GM23338 (cell line): ENCODE measurements at regions not wholly inside any gene's neighbourhood (a gene's known extent, or its start where the extent isn't known, plus 50 kb on each side); places are given as distances from the start of the nearest gene placed in this dataset.

Source experiments
- ATAC-seq: fragments of 200-7000 bp; cut with Tn5 transposase; 3 replicates; pipeline ENCODE4 v1.9.1; 2020
- DNase-seq: peaks from one replicate; pipeline ENCODE4 v3.0.0-alpha.2; 2015; ENCODE audit warnings: low spot score
- H2AFZ ChIP-seq: fragments of 200-600 bp; sonication (generic); 2 replicates; pipeline ENCODE4 v1.8.0; 2016; ENCODE audit warnings: antibody characterized with exemption, mild to moderate bottlenecking, moderate library complexity
- H3F3A ChIP-seq: fragments of 200-600 bp; sonication (generic); replicated peaks from 2 replicates; pipeline ENCODE4 v1.8.0; 2017; ENCODE audit warnings: antibody characterized with exemption, mixed run types, low read depth
- H3K27ac ChIP-seq: fragments of 200-600 bp; sonication (generic); 2 replicates; pipeline ENCODE4 v1.6.1; 2016; ENCODE audit warnings: low read depth
- H3K27me3 ChIP-seq: fragments of 200-600 bp; sonication (generic); 2 replicates; pipeline ENCODE4 v1.8.0; 2016; ENCODE audit warnings: mild to moderate bottlenecking, mixed run types, moderate library complexity; ENCODE audit not compliant: insufficient read depth
- H3K36me3 ChIP-seq: fragments of 200-600 bp; sonication (generic); 2 replicates; pipeline ENCODE4 v1.8.0; 2016; ENCODE audit warnings: mild to moderate bottlenecking; ENCODE audit not compliant: insufficient read depth
- H3K4me1 ChIP-seq: fragments of 200-600 bp; sonication (generic); 2 replicates; pipeline ENCODE4 v1.8.0; 2016; ENCODE audit warnings: mild to moderate bottlenecking, moderate library complexity; ENCODE audit not compliant: insufficient read depth
- H3K4me2 ChIP-seq: fragments of 200-600 bp; sonication (generic); 2 replicates; pipeline ENCODE4 v1.7.1; 2017; ENCODE audit warnings: mixed run types
- H3K4me3 ChIP-seq: fragments of 200-600 bp; sonication (generic); 2 replicates; pipeline ENCODE4 v1.6.1; 2016; ENCODE audit warnings: mixed run types
- H3K79me2 ChIP-seq: fragments of 200-600 bp; sonication (generic); replicated peaks from 2 replicates; pipeline ENCODE4 v1.8.0; 2017; ENCODE audit warnings: mild to moderate bottlenecking; ENCODE audit not compliant: insufficient read depth
- H3K9me2 ChIP-seq: fragments of 200-600 bp; sonication (generic); 2 replicates; pipeline ENCODE4 v1.8.0; 2017; ENCODE audit not compliant: insufficient read depth
- H4K20me1 ChIP-seq: fragments of 200-600 bp; sonication (generic); replicated peaks from 2 replicates; pipeline ENCODE4 v1.8.0; 2017; ENCODE audit warnings: mild to moderate bottlenecking; ENCODE audit not compliant: insufficient read depth
- H3K27ac Mint-ChIP-seq: 2 replicates; pipeline ENCODE4 v1.8.0; 2020; ENCODE audit warnings: inconsistent platforms, mild to moderate bottlenecking, moderate library complexity, mixed read lengths
- H3K27me3 Mint-ChIP-seq: 3 replicates; pipeline ENCODE4 v1.8.0; 2022; ENCODE audit warnings: low read depth, mild to moderate bottlenecking, moderate library complexity, mixed read lengths, inconsistent platforms; ENCODE audit not compliant: insufficient read depth, poor library complexity
- H3K36me3 Mint-ChIP-seq: 3 replicates; pipeline ENCODE4 v1.8.0; 2021; ENCODE audit warnings: low read depth, mild to moderate bottlenecking, inconsistent platforms, moderate library complexity, mixed read lengths
- H3K4me1 Mint-ChIP-seq: 3 replicates; pipeline ENCODE4 v1.8.0; 2020; ENCODE audit warnings: mild to moderate bottlenecking, inconsistent platforms, mixed read lengths
- H3K4me3 Mint-ChIP-seq: 3 replicates; pipeline ENCODE4 v1.8.0; 2021; ENCODE audit warnings: moderate library complexity, mild to moderate bottlenecking, inconsistent platforms, mixed read lengths
- H3K9me3 Mint-ChIP-seq: 3 replicates; pipeline ENCODE4 v1.8.0; 2020; ENCODE audit warnings: moderate library complexity, mild to moderate bottlenecking, inconsistent platforms, mixed read lengths
- EZH2 ChIP-seq: fragments of 200-600 bp; sonication (generic); IDR thresholded peaks from one replicate; pipeline ENCODE4 v1.8.0; 2017; ENCODE audit warnings: antibody characterized with exemption, mild to moderate bottlenecking, low read depth; ENCODE audit not compliant: unreplicated experiment
- EZH2phosphoT487 ChIP-seq: fragments of 200-600 bp; sonication (generic); IDR thresholded peaks from one replicate; pipeline ENCODE4 v1.8.1; 2018; ENCODE audit warnings: antibody characterized with exemption; ENCODE audit not compliant: unreplicated experiment
- JUNB ChIP-seq: IDR thresholded peaks from one replicate; pipeline ENCODE4 v1.6.1; 2016; ENCODE audit warnings: antibody characterized with exemption; ENCODE audit not compliant: unreplicated experiment
- NANOG ChIP-seq: IDR thresholded peaks from 2 replicates; pipeline ENCODE4 v1.6.1; 2016; ENCODE audit warnings: antibody characterized with exemption, borderline replicate concordance
- POLR2AphosphoS5 ChIP-seq: IDR thresholded peaks from 2 replicates; pipeline ENCODE4 v1.6.1; 2016; ENCODE audit warnings: antibody characterized with exemption, low read depth
- STAT1 ChIP-seq: IDR thresholded peaks from one replicate; pipeline ENCODE4 v1.6.1; 2016; ENCODE audit warnings: antibody characterized with exemption; ENCODE audit not compliant: unreplicated experiment
- ZNF114 ChIP-seq: fragments of 250-450 bp; sonication (Bioruptor Pico); IDR thresholded peaks from 2 replicates; pipeline ENCODE4 v1.5.0; 2020; ENCODE audit warnings: mild to moderate bottlenecking, moderate library complexity
- ZNF331 ChIP-seq: fragments of 250-450 bp; sonication (Bioruptor Pico); IDR thresholded peaks from 2 replicates; pipeline ENCODE4 v1.5.0; 2020; ENCODE audit warnings: low read depth, mild to moderate bottlenecking, moderate library complexity
- TF ChIP-seq, protein P1 (sequence below): IDR thresholded peaks from 2 replicates; pipeline ENCODE4 v1.6.1; 2016; ENCODE audit warnings: antibody characterized with exemption
- TF ChIP-seq, protein P2 (sequence below), 2 experiments: fragments of 200-600 bp in 1 of 2; sonication (generic) in 1 of 2; conservative IDR thresholded peaks; 2 replicates each; pipeline versions ENCODE4 v1.5.1 to v1.6.1; 2016 to 2017; ENCODE audit warnings: antibody characterized with exemption in 2 of 2, low read depth in 2 of 2, mild to moderate bottlenecking in 2 of 2, moderate library complexity in 1 of 2
- TF ChIP-seq, protein P3 (sequence below): fragments of 250-450 bp; sonication (Bioruptor Pico); IDR thresholded peaks from 2 replicates; pipeline ENCODE4 v1.5.0; 2020; ENCODE audit warnings: mild to moderate bottlenecking, moderate library complexity

DNA sequence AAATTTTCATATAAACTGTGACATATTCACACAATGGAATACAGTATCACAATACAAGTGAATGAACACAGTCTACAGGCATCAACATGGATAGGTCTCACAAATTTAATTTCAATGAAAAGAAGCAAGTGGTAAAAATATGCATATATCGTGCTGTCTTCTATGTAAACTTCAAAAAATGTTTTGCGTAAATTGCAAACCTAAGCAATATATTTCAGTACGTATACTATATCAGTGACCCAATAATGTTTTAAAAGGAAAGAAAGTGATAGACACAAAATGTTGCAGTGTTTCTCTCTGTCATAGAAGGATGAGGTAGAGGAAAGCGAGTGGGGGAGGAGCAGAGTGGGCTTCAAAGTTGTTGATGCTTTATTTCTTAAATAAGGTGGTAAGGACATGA, 468.4 kb upstream of the CNTN3 start:
- H3K4me1 Mint-ChIP-seq: no peaks in the 10 kb centered on the region

DNA sequence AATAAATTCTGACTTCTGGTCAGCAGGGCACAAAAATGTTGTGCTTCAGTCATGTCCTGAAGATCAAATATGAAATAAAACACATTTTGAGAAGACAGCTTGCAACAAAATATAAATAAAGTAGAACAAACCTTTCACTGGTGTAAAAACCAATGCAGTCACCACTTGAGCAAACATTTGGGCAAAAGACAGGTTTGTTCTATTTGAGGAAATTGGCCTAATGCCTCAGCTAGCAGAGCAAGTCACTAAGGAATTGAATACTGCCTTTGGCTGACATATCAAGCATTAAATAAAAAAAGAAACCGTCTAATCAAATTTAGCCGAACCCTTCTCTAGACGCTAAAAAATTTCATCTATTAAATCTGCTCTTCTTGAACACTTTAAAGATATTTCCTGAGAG, 475.4 kb upstream of the CNTN3 start:
- H3K4me1 ChIP-seq: no peaks in the 10 kb centered on the region

More for the DNA sequence above, 468.4 kb upstream of the CNTN3 start:
- Histone ChIP-seq H3K27ac (no peak overlapping the region), H3K4me1 (no peaks in the 10 kb centered on the region), H3K27me3 (no peaks in the 10 kb centered on the region), H3K4me2 (no peak overlapping the region), H3K9me2 (no peaks in the 10 kb centered on the region), H3K36me3 (no peaks in the 10 kb centered on the region), H2AFZ (no peak overlapping the region), H3F3A (no peaks in the 10 kb centered on the region), H3K4me3 (no peak overlapping the region), H3K79me2 (no peaks in the 10 kb centered on the region), H4K20me1 (no peaks in the 10 kb centered on the region)
- no peak overlapping the region for H3K4me3 Mint-ChIP-seq
- no peaks in the 10 kb centered on the region for H3K27me3 Mint-ChIP-seq
- TF ChIP-seq EZH2phosphoT487 (no peak), EZH2 (no peak), ZNF114 (CRISPR knock-in tag) (no peak), POLR2AphosphoS5 (no peak), STAT1 (no peak), ZNF331 (CRISPR knock-in tag) (no peak), NANOG (no peak), JUNB (no peak)
- TF ChIP-seq, protein P1, sequence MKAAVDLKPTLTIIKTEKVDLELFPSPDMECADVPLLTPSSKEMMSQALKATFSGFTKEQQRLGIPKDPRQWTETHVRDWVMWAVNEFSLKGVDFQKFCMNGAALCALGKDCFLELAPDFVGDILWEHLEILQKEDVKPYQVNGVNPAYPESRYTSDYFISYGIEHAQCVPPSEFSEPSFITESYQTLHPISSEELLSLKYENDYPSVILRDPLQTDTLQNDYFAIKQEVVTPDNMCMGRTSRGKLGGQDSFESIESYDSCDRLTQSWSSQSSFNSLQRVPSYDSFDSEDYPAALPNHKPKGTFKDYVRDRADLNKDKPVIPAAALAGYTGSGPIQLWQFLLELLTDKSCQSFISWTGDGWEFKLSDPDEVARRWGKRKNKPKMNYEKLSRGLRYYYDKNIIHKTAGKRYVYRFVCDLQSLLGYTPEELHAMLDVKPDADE: no peak
- TF ChIP-seq, protein P2, sequence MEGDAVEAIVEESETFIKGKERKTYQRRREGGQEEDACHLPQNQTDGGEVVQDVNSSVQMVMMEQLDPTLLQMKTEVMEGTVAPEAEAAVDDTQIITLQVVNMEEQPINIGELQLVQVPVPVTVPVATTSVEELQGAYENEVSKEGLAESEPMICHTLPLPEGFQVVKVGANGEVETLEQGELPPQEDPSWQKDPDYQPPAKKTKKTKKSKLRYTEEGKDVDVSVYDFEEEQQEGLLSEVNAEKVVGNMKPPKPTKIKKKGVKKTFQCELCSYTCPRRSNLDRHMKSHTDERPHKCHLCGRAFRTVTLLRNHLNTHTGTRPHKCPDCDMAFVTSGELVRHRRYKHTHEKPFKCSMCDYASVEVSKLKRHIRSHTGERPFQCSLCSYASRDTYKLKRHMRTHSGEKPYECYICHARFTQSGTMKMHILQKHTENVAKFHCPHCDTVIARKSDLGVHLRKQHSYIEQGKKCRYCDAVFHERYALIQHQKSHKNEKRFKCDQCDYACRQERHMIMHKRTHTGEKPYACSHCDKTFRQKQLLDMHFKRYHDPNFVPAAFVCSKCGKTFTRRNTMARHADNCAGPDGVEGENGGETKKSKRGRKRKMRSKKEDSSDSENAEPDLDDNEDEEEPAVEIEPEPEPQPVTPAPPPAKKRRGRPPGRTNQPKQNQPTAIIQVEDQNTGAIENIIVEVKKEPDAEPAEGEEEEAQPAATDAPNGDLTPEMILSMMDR (conservative IDR thresholded peaks at IDR 0.05; ENCODE audit: low read depth in 2 of 2): no peak
- H3K36me3 Mint-ChIP-seq: no peaks in the 10 kb centered on the region
- no peaks in the 10 kb centered on the region for H3K9me3 Mint-ChIP-seq
- ATAC-seq (no peak), DNase-seq (no peak)
- no peak overlapping the region for H3K27ac Mint-ChIP-seq

More for the DNA sequence above, 475.4 kb upstream of the CNTN3 start:
- no peaks in the 10 kb centered on the region for H4K20me1 ChIP-seq
- Mint-ChIP-seq H3K36me3 (no peaks in the 10 kb centered on the region), H3K9me3 (no peaks in the 10 kb centered on the region; the same call in 2 of the 3 replicates), H3K27ac (no peak overlapping the region), H3K4me3 (no peak overlapping the region), H3K27me3 (no peaks in the 10 kb centered on the region), H3K4me1 (peaks cover 3% of the 10 kb centered on the region; the same call in 2 of the 3 replicates)
- H3K27me3 ChIP-seq: no peaks in the 10 kb centered on the region
- no peak for ATAC-seq
- no peak overlapping the region for H3K4me3 ChIP-seq
- no peak overlapping the region for H3K27ac ChIP-seq
- H3K4me2 ChIP-seq: no peak overlapping the region
- no peak for DNase-seq
- H3F3A ChIP-seq: no peaks in the 10 kb centered on the region
- H2AFZ ChIP-seq: no peak overlapping the region
- no peaks in the 10 kb centered on the region for H3K79me2 ChIP-seq
- H3K36me3 ChIP-seq: no peaks in the 10 kb centered on the region
- no peak for TF ChIP-seq NANOG
- TF ChIP-seq, protein P3, sequence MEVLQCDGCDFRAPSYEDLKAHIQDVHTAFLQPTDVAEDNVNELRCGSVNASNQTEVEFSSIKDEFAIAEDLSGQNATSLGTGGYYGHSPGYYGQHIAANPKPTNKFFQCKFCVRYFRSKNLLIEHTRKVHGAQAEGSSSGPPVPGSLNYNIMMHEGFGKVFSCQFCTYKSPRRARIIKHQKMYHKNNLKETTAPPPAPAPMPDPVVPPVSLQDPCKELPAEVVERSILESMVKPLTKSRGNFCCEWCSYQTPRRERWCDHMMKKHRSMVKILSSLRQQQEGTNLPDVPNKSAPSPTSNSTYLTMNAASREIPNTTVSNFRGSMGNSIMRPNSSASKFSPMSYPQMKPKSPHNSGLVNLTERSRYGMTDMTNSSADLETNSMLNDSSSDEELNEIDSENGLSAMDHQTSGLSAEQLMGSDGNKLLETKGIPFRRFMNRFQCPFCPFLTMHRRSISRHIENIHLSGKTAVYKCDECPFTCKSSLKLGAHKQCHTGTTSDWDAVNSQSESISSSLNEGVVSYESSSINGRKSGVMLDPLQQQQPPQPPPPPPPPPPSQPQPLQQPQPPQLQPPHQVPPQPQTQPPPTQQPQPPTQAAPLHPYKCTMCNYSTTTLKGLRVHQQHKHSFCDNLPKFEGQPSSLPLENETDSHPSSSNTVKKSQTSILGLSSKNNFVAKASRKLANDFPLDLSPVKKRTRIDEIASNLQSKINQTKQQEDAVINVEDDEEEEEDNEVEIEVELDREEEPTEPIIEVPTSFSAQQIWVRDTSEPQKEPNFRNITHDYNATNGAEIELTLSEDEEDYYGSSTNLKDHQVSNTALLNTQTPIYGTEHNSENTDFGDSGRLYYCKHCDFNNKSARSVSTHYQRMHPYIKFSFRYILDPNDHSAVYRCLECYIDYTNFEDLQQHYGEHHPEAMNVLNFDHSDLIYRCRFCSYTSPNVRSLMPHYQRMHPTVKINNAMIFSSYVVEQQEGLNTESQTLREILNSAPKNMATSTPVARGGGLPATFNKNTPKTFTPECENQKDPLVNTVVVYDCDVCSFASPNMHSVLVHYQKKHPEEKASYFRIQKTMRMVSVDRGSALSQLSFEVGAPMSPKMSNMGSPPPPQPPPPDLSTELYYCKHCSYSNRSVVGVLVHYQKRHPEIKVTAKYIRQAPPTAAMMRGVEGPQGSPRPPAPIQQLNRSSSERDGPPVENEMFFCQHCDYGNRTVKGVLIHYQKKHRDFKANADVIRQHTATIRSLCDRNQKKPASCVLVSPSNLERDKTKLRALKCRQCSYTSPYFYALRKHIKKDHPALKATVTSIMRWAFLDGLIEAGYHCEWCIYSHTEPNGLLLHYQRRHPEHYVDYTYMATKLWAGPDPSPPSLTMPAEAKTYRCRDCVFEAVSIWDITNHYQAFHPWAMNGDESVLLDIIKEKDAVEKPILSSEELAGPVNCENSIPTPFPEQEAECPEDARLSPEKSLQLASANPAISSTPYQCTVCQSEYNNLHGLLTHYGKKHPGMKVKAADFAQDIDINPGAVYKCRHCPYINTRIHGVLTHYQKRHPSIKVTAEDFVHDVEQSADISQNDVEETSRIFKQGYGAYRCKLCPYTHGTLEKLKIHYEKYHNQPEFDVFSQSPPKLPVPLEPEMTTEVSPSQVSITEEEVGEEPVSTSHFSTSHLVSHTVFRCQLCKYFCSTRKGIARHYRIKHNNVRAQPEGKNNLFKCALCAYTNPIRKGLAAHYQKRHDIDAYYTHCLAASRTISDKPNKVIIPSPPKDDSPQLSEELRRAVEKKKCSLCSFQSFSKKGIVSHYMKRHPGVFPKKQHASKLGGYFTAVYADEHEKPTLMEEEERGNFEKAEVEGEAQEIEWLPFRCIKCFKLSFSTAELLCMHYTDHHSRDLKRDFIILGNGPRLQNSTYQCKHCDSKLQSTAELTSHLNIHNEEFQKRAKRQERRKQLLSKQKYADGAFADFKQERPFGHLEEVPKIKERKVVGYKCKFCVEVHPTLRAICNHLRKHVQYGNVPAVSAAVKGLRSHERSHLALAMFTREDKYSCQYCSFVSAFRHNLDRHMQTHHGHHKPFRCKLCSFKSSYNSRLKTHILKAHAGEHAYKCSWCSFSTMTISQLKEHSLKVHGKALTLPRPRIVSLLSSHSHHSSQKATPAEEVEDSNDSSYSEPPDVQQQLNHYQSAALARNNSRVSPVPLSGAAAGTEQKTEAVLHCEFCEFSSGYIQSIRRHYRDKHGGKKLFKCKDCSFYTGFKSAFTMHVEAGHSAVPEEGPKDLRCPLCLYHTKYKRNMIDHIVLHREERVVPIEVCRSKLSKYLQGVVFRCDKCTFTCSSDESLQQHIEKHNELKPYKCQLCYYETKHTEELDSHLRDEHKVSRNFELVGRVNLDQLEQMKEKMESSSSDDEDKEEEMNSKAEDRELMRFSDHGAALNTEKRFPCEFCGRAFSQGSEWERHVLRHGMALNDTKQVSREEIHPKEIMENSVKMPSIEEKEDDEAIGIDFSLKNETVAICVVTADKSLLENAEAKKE (CRISPR knock-in tag): no peak
- H3K9me2 ChIP-seq: no peaks in the 10 kb centered on the region
